ENCODE measurements at regions not wholly inside any gene's neighbourhood (a gene's known extent, or its start where the extent isn't known, plus 50 kb on each side); places are given as distances from the start of the nearest gene placed in this dataset.

GRCh38 chrX:39709812-39710211 is 387.9 kb downstream of the BCOR start:
- no peak for DNase-seq
- Histone ChIP-seq H3F3A (replicated peaks; ENCODE audit: insufficient read depth) (no peaks in the 10 kb centered on the region), H3K27ac (ENCODE audit: low read depth in 2 of 2, low read length in 1 of 2) (no peak overlapping the region), H3K36me3 (replicated peaks in 1 of 2; ENCODE audit: control insufficient read depth in 1 of 2, insufficient read depth in 2 of 2, low read length in 1 of 2) (no peaks in the 10 kb centered on the region), H3K27me3 (ENCODE audit: insufficient read depth) (peaks cover 7% of the 10 kb centered on the region; the same call in 1 of the 2 replicates), H3K9me2 (no peaks in the 10 kb centered on the region), H3K4me1 (ENCODE audit: control insufficient read depth in 1 of 2, insufficient read depth in 2 of 2, low read depth in 1 of 2, low read length in 1 of 2) (peaks cover 0 to 7% of the 10 kb centered on the region in 2 experiments; a peak in 1 of 4 replicates), H2AFZ (ENCODE audit: low read depth) (no peak overlapping the region), H4K20me1 (ENCODE audit: insufficient read depth) (no peaks in the 10 kb centered on the region), H3K9me3 (no peaks in the 10 kb centered on the region), H3K9ac (no peak overlapping the region), H3K79me2 (ENCODE audit: insufficient read depth) (no peaks in the 10 kb centered on the region), H3K4me3 (ENCODE audit: low read depth in 2 of 2, low read length in 1 of 2) (no peak overlapping the region), H3K4me2 (no peak overlapping the region)
- 38% methylated on average over 2 of the region's 2 CpGs for WGBS (ENCODE audit: low lambda C conversion rate)
- POLR2A ChIA-PET = no interaction called here
- TF ChIP-seq RAD21 (IDR thresholded peaks at IDR 0.05; ENCODE audit: low read length) = no peak
- TF ChIP-seq MAX (IDR thresholded peaks at IDR 0.05; ENCODE audit: low read depth) = no peak
- CTCF ChIA-PET = interaction anchor here (0.9 to 1.2 kb wide), 2 partner anchors 21 to 100 kb away, joined by 3 read pairs; no protein-coding TSS in a partner anchor

- Histone ChIP-seq H3K27ac (ENCODE audit: low read depth in 2 of 2, low read length in 1 of 2) (no peak overlapping the region; a peak in 1 of 4 replicates), H3K9me2 (no peaks in the 10 kb centered on the region), H4K20me1 (ENCODE audit: insufficient read depth) (no peaks in the 10 kb centered on the region), H3K9me3 (no peaks in the 10 kb centered on the region), H3K4me1 (ENCODE audit: control insufficient read depth in 1 of 2, insufficient read depth in 2 of 2, low read depth in 1 of 2, low read length in 1 of 2) (peaks cover 0 to 11% of the 10 kb centered on the region in 2 experiments; a peak in 1 of 4 replicates), H2AFZ (ENCODE audit: low read depth) (no peak overlapping the region), H3K27me3 (ENCODE audit: insufficient read depth) (peaks cover 8% of the 10 kb centered on the region; the same call in 1 of the 2 replicates), H3F3A (replicated peaks; ENCODE audit: insufficient read depth) (no peaks in the 10 kb centered on the region), H3K36me3 (replicated peaks in 1 of 2; ENCODE audit: control insufficient read depth in 1 of 2, insufficient read depth in 2 of 2, low read length in 1 of 2) (no peaks in the 10 kb centered on the region), H3K4me3 (ENCODE audit: low read depth in 2 of 2, low read length in 1 of 2) (no peak overlapping the region), H3K4me2 (no peak overlapping the region), H3K9ac (no peak overlapping the region), H3K79me2 (ENCODE audit: insufficient read depth) (no peaks in the 10 kb centered on the region)
- ChIA-PET POLR2A (no interaction called here), CTCF (interaction anchor here (0.9 kb wide), 1 partner anchor 20 kb away, joined by 3 read pairs; no protein-coding TSS in a partner anchor)
- 45% methylated on average over 1 of the region's 1 CpG for WGBS (ENCODE audit: low lambda C conversion rate)
- no peak for DNase-seq
- TF ChIP-seq CHD2 (IDR thresholded peaks at IDR 0.05; ENCODE audit: low read length, partially characterized antibody) (no peak), GATA2 (CRISPR knock-in tag; IDR thresholded peaks at IDR 0.05) (no peak), EZH2phosphoT487 (IDR thresholded peaks at IDR 0.05; ENCODE audit: borderline replicate concordance, low read depth) (no peak), PBX3 (IDR thresholded peaks at IDR 0.05) (no peak), MXI1 (IDR thresholded peaks at IDR 0.05; ENCODE audit: low read depth, low read length) (no peak), FOSL2 (IDR thresholded peaks at IDR 0.05; ENCODE audit: borderline replicate concordance, low read depth) (no peak), YY1 (IDR thresholded peaks at IDR 0.05; ENCODE audit: low read depth) (no peak), USF1 (IDR thresholded peaks at IDR 0.05; ENCODE audit: borderline replicate concordance, low read depth) (no peak), MAX (IDR thresholded peaks at IDR 0.05; ENCODE audit: low read depth) (no peak), RCOR1 (IDR thresholded peaks at IDR 0.05; ENCODE audit: low read length) (no peak)
These were observed 387.0 kb downstream of the BCOR start for GRCh38 chrX:39710776-39711175.
